ENCODE measurements at regions not wholly inside any gene's neighbourhood (a gene's known extent, or its start where the extent isn't known, plus 50 kb on each side); places are given as distances from the start of the nearest gene placed in this dataset.

DNA sequence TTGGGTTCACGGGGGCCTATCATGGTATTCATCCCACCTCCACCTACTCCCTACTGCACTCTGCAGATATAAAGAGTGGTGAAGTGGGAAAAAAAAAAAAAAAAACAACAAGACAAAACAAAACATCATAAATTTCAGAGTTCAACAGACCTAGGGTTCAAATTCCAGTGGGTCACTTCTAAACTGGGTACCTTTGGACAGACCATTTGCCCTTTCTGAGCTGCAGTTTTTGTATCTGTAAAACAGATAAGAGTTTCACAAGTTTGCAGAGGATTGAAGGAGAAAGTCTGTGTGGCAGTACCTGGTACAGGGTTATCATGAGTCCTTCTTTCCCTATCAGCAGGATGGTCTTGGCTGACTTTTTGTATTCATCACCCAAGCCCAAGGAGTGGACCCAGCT, 211.2 kb upstream of the EEA1 start:
- Histone ChIP-seq H3K27ac (no peak overlapping the region), H3K9me3 (no peaks in the 10 kb centered on the region), H3K36me3 (no peaks in the 10 kb centered on the region), H3K27me3 (replicated peaks; ENCODE audit: insufficient read depth) (no peaks in the 10 kb centered on the region), H3K4me3 (no peak overlapping the region), H3K4me1 (ENCODE audit: control insufficient read depth in 1 of 2, low read depth in 2 of 2) (peaks cover 6 to 13% of the 10 kb centered on the region in 2 donors)
- DNase-seq (ENCODE audit: low spot score), result no peak
- TF ChIP-seq, protein P1, sequence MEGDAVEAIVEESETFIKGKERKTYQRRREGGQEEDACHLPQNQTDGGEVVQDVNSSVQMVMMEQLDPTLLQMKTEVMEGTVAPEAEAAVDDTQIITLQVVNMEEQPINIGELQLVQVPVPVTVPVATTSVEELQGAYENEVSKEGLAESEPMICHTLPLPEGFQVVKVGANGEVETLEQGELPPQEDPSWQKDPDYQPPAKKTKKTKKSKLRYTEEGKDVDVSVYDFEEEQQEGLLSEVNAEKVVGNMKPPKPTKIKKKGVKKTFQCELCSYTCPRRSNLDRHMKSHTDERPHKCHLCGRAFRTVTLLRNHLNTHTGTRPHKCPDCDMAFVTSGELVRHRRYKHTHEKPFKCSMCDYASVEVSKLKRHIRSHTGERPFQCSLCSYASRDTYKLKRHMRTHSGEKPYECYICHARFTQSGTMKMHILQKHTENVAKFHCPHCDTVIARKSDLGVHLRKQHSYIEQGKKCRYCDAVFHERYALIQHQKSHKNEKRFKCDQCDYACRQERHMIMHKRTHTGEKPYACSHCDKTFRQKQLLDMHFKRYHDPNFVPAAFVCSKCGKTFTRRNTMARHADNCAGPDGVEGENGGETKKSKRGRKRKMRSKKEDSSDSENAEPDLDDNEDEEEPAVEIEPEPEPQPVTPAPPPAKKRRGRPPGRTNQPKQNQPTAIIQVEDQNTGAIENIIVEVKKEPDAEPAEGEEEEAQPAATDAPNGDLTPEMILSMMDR (IDR thresholded peaks at IDR 0.05), result no peak
- no peak for ATAC-seq (ENCODE audit: insufficient number of reproducible peaks, low FRiP score, low read depth)

DNA sequence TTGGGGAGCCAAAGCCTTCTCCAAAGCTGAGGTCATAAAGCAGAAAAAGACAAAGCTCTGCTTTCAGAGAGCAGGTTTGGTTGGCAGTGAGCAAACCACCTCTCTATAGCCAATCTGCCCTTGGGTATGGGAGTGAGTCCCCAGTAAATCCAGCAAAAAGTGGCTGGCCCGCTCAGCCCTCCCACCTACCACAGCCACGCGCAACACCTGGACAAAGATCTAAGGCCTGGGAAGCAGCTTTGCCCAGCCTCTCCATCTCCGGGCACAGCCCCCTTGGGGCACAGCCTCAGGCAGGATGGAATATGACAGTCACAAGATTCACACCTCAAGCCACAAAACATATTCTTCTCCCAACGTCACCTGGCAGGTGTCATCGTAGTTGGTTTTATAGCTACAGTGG, 211.7 kb upstream of the EEA1 start:
- Histone ChIP-seq H3K27me3 (replicated peaks; ENCODE audit: insufficient read depth) (no peaks in the 10 kb centered on the region), H3K9me3 (no peaks in the 10 kb centered on the region), H3K27ac (no peak overlapping the region), H3K36me3 (no peaks in the 10 kb centered on the region), H3K4me3 (no peak overlapping the region), H3K4me1 (ENCODE audit: control insufficient read depth in 1 of 2, low read depth in 2 of 2) (peaks cover 5 to 9% of the 10 kb centered on the region in 2 donors)
- TF ChIP-seq, protein P1 (IDR thresholded peaks at IDR 0.05), result no peak
- ATAC-seq (ENCODE audit: insufficient number of reproducible peaks, low FRiP score, low read depth) (no peak), DNase-seq (ENCODE audit: low spot score) (no peak)

DNA sequence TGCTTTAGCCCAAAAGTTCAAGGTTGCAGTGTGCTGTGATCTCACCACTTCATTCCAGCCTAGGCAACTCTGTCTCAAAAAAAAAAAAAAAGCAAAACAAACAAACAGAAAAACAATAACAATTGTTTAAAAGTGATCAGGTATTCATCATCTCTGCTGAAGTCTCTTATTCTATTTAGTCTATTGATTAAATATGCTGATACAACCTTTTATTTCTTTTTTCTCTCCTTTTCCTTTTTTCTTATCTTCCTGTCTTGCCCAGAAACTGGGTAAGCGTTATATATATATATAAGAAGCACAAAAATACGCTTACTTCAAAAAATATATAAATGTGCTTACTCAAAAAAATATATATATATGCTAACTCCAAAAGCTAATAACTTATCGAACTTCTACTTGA, 213.8 kb upstream of the EEA1 start:
- TF ChIP-seq, protein P1 (IDR thresholded peaks at IDR 0.05), result no peak
- DNase-seq (ENCODE audit: low spot score) (no peak), ATAC-seq (ENCODE audit: insufficient number of reproducible peaks, low FRiP score, low read depth) (no peak)
- no peaks in the 10 kb centered on the region for H3K27me3 ChIP-seq (replicated peaks; ENCODE audit: insufficient read depth)
- no peaks in the 10 kb centered on the region for H3K9me3 ChIP-seq
- no peak overlapping the region for H3K27ac ChIP-seq
- no peaks in the 10 kb centered on the region for H3K4me1 ChIP-seq (ENCODE audit: control insufficient read depth in 1 of 2, low read depth in 2 of 2)
- no peaks in the 10 kb centered on the region for H3K36me3 ChIP-seq
- H3K4me3 ChIP-seq, result no peak overlapping the region

DNA sequence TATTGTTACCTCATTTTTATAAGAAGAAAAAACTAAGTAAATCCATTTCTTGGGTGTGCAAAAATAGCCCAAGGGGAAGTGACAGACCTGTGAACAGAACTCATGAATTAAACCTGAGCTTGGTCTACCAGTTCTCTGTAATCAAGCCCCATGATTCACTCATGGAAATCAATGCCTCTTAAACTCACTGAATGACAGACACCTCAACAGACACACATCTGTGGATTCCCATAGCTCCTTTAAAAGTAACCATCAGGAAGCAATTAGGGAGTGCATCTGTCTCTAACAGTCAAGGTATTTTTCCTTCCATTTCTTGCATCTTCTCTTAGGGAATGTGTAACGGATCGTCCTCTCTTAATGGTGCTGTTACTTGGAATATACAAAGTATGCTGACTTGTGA, 215.0 kb upstream of the EEA1 start:
- ATAC-seq (ENCODE audit: insufficient number of reproducible peaks, low FRiP score, low read depth) (no peak), DNase-seq (ENCODE audit: low spot score) (no peak)
- Histone ChIP-seq H3K27ac (no peak overlapping the region), H3K9me3 (no peaks in the 10 kb centered on the region), H3K4me3 (no peak overlapping the region), H3K4me1 (ENCODE audit: control insufficient read depth in 1 of 2, low read depth in 2 of 2) (no peaks in the 10 kb centered on the region), H3K27me3 (replicated peaks; ENCODE audit: insufficient read depth) (no peaks in the 10 kb centered on the region), H3K36me3 (no peaks in the 10 kb centered on the region)
- TF ChIP-seq, protein P1 (IDR thresholded peaks at IDR 0.05), result no peak

DNA sequence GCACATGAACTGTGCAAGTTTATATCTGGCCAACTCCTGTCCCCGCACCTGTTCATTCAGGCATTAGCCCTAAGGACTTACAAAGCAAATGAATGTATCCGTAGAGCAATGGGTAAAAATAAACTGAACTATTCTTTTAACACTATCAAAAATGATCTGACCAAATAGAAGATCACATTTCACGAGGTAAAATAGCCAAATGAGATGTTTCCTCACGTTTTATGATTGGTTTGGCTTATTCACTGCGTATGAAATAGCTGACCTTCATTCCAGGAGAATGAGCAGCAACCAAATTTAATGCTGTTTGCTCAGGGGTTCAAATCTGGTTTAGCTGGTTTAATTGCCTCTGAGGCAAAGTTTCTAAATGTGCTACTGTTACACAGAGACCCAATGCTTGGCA, 216.0 kb upstream of the EEA1 start:
- Histone ChIP-seq H3K27ac (no peak overlapping the region), H3K4me1 (ENCODE audit: control insufficient read depth in 1 of 2, low read depth in 2 of 2) (no peaks in the 10 kb centered on the region), H3K9me3 (no peaks in the 10 kb centered on the region), H3K36me3 (no peaks in the 10 kb centered on the region), H3K27me3 (replicated peaks; ENCODE audit: insufficient read depth) (no peaks in the 10 kb centered on the region), H3K4me3 (no peak overlapping the region)
- DNase-seq (ENCODE audit: low spot score) (no peak), ATAC-seq (ENCODE audit: insufficient number of reproducible peaks, low FRiP score, low read depth) (no peak)
- TF ChIP-seq, protein P1 (IDR thresholded peaks at IDR 0.05), result no peak
